Limb (tissue), 2 donors: ENCODE measurements at regions not wholly inside any gene's neighbourhood (a gene's known extent, or its start where the extent isn't known, plus 50 kb on each side); places are given as distances from the start of the nearest gene placed in this dataset.
A peak's percentile ranks its signal among the peaks of the same experiment; 100 is the strongest.
"Not testable (repeated sequence)": the region's sequence is repeated elsewhere in the genome, so short reads cannot be mapped to it uniquely, and the experiment has no call there.

ENCODE experiments used
- DNase-seq, 2 donors: peaks; one replicate each; pipeline ENCODE4 v3.0.0-alpha.2; 2016; ENCODE audit errors: extremely low spot score in 2 of 2

DNA sequence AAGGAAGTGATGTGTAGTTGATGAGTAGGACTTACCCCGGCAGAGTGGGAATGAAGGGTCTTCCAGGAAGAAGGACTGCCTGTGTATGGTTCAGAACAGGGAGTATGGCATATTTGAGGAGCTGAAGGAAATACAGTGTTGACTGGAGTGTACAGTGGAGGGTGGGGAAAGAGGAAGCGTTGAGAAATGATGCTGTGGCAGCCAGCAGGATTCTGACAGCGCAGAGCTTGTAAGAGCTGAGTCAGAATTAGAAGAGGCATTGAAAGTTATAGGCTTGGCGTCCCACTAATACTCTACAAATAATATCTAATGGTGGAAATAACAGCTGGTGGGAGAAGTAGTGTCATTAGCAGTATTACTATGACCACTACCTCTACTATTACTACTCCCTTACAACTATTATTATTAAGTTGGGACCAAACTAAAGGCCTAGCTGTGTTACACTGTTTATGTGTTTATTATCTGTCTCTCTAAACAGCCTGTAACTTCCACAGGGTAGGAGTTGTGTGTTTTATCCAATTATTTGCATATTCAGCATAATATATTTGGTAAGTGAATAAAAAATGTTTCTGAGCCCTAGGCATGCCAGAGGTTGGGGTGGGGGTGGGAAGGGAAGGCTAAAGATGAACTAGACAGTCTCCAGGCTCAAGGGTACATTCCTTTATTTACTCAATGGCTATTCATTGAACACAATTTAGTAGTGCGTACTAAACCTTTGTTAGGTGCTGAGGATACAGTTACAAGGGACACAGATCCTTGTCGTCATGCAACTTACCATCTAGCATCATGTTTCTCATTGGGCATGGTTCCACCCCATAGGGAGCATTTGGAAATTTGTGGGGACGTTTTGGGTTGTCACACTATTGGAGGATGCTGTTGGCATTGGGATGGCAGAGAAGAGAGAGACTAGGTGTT lies 428.8 kb upstream of the ONECUT1 start:
- DNase-seq, result no peak

DNA sequence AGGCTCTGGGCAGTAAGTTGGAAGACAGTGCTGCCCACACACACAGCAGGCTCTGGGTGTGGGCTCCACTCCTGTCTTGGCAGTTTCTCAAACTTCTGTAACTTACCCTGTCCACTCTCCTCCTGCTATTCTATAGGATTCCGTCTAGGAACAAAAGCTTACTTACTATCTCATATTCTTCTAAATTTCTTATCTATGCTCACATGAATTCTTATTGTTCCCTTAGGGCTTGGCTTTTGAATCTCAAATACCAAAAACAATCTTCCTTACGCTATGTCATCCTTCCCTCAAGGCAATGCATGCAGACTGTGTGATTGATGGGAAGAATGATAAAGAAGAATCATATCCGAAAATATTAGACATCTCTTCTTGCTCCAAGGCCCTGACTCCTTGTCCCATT lies 425.9 kb upstream of the ONECUT1 start:
- DNase-seq, result no peak

DNA sequence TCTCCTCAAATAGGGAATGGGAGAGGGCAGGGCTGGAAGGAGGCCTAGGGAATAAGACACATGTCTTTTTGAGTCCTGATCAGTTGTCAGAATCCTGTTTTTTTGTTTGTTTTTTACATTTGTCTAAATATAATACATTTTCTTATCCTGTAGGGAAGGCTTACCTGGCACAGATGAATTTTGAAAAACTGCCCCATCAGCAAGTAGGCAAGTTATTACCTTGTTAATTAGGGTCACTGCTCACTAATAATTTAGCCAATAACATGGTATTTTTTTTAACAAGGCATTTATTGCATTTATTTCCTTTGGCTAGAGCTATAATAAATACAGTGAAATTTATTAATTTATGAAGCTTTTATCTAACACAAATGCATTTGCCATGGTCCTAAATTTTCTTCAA lies 423.2 kb upstream of the ONECUT1 start:
- DNase-seq, result no peak

DNA sequence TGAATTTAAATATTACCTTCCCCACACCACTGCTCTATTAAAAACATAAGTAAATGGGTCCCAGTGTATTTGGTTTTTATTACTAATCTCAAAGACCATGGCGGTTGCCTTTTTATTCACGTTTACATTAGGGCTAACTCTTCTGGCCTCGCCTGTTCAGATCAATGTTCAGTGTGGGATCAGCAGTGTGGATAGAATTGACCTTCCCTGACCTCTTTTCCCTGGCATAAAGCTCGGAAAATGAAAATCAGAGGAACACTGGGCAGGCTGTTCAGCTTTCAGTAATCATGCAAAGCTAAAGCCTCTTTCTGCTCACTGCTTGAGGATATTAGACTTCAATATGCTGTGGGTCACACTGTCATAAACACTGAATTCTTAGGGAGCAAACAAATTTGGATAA lies 422.6 kb upstream of the ONECUT1 start:
- no peak for DNase-seq

DNA sequence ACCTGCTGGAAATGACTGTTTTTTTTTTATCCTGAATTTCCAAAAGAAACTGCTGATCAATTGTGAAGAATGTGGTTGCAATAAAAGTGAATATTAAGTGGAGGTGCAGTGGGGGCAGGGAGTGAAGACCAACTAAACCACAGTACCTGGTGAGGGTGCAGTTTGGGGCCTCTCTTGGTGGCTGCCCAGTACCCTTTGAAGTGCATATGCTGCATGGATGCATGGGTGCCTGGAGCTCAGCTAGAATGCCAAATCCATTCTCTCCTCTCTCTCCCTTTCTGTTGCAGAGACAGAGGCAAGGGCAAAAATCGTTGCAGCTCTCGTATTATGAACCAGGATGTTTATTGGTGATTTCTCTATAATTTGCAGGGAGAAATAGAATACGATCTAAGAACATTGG lies 420.5 kb upstream of the ONECUT1 start:
- DNase-seq, result no peak

DNA sequence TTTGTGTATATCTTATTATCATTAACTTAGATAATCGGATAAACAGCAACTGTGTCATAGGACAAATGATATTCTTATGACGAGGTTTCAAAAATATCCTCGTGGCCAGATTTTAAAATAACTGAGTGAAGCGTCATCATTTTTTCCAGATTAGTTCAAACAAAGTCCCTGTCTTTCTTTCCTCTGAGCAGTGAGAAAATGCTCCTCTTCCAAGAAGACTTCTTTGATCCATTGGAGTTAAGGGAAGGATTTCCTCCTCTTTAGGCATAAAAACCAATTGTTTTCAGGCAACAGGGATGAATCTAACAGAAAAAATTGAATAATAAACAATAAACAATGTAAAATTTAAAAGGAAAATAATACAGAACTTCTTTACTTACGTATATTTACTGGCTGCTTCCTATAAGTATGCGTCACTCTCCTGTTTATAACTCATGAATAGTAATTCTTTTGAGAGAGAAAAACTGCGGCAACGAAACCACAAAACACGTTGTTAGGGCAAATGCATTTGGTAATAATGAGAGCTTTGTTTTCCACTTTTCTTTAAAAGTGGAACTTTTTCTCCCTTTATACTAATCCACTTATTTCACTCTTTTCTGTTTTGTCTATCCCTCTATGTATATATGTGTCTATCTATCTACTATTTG lies 419.4 kb upstream of the ONECUT1 start:
- no peak for DNase-seq

DNA sequence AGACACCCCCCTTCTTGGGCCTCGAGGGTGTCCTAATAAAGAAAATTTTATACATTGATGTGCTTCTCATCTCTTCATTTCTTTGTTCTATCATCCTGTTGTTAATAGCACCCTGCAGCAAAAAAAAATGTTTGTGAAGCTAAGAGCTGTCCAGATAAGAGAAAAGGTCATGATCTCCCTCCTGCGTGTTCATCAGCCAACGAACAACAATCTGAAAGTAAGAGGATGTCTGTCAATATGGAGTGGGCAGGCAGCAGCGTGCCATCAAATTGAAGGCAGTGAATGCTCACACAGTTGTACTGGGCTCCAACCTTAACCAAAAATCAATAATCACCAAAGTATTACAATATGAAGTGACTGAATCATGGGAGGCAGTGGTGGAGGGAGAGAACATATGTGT lies 418.6 kb upstream of the ONECUT1 start:
- no peak for DNase-seq

DNA sequence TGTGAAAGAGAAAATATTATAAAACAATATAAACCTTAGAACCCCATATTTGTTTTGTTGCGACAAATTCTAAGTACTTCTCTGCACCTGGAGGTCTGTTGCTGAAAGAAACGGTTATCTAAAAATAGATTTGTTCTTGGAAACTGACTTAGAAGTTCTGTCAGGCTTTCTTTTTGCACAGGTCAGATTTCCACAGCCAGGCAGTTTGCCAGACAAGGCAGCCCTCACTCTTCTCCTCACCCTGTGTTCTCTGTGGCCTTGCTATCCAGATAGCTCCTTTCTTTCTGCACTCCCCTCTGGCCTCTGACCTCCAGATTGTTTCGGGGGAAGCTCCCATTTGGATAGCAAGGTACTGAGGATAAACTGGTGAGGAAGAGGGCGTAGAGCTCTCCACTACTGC lies 413.3 kb upstream of the ONECUT1 start:
- peak in 1 of 2 donors; percentile 37 for DNase-seq

DNA sequence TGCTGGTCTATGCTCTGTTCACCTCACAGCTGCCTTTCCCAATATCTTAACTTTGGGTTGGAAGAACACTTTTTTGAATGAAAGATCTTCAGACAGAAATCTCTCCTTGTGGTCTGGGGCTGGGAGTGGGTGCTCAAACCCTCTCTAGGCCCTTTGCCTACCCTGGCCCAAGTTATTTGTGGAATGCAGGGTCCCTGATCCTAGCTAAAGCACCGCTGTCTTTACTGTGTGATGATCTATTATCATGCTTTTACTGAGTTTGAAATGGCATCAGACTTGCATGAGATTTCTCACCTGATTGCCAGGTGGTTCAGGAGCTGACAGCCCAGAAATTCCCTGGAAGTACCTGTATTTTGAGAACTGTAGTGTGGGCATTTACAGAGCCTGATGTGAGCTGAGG lies 412.7 kb upstream of the ONECUT1 start:
- DNase-seq, result no peak

DNA sequence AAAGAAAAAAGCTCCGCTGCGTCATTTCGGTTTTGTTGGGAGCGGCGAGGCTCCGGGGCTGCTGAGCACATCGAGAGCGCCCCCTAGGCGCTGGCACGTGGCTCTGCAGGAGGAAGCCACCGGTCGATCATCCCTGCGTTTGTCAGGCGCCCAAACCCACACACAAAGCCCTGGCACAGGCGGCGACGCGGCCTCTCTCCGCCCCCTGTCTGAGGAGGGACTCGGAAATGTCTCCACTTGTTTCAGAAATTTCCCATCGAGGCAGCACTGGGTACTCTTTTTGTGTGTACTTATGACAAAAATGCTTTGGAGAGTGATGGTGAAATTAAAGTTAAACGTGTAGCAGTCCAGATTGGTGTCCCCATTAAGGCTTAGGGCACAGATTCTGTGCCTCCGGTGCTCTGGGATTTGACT lies 407.3 kb upstream of the ONECUT1 start:
- DNase-seq, result peak; percentile 36 to 74

DNA sequence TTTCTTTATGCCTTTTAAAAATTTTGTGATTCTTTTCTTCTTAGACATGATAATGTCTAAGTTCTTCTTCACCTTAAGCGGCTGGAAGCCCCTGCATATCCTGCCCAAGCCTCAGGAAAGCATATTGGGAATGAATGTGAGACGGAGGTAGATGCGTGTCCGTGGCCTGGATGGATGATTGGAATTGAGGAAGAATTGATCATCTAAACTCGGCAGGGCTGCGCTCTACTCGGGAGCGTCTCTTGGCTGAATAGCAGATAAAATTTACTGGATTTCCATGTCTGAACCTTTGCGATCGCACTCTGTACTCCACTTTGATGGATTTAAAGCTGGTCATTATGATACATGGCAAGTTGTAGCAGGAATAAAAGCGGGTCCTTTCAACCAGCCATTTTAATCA lies 406.7 kb upstream of the ONECUT1 start:
- DNase-seq, result no peak

DNA sequence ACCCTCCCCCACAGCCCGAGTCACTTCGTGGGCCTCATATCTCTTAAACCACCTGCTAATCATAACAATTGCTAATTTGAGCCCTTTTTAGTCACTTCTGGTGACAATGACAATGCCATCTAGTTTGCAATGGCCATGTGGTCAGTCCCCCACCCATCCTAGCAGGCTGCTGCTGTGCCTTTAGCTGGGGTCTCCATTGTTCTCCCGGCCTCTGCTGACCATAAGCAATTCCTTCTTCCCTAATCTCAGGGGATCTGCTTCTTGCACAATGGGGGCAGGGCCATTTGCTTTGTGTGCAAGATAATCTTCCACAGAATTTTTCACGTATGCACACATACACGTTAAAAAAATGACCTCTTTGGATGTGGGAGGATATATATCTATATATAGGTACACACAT lies 406.1 kb upstream of the ONECUT1 start:
- no peak for DNase-seq

DNA sequence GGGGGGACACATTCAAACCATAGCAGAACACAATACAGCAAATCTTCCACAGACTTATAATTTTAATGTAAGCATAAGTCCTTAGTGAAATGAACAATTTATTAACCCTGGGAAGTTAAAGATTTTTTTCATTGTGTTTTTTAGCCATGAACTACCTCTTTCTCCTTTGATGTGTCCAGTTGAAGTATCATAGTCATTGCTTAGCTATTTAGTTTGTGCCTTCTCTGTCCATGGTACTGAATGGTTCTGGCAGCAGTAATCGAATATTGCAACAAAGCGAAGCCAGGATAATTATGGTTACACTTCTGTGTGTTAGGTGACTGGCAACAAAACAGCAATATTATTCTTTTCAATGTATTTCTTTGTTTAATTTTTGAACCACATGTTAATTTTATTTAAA lies 403.0 kb upstream of the ONECUT1 start:
- DNase-seq, result peak in 1 of 2 donors; percentile 17

DNA sequence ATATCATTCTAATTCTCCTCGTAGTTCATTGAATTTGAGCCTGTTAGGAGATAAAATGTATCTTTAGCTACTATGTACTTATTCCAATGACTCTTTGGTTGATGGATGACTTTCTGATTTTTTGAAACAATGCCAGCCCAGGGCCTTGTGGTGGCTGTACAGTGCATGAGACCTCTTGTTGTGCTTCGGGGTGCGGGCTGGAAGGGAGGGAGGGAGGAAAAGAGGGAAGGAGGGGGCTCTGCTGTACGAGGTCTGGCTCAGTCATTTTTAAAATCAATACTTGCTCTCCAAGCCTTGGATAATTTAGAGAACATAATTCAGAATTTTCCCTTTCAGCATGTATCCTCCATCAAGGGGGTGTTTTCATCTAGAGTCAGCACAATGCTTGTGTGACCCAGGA lies 399.7 kb upstream of the ONECUT1 start:
- no peak for DNase-seq

DNA sequence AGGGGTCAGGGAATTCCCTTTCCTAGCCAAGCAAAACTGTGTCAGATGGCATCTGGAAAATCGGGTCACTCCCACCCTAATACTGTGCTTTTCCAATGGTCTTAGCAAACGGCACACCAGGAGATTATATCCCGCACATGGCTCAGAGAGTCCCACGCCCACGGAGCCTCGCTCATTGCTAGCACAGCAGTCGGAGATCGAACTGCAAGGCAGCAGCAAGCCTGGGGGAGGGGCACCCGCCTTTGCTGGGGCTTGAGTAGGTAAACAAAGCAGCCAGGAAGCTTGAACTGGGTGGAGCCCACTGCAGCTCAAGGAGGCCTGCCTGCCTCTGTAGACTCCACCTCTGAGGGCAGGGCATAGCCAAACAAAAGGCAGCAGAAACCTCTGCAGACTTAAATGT lies 393.3 kb upstream of the ONECUT1 start:
- DNase-seq, result not testable (repeated sequence)

DNA sequence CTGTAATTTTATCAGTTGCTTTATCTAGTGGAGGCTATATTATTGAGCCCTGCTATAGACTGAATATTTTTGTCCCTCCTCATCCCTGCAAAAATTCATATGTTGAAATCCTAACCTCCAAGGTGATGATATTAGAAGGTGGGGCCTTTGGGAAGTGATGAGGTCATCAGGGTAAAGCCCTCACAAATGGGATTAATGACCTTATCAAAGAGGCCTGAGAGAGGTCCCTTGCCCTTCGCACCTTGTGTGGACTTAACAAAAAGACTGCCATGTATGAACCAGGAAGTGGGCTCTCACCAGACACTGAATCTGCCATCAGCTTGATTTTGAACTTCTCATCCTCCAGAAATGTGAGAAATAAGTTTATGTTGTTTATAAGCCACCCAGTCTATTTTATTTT lies 381.4 kb upstream of the ONECUT1 start:
- no peak for DNase-seq

DNA sequence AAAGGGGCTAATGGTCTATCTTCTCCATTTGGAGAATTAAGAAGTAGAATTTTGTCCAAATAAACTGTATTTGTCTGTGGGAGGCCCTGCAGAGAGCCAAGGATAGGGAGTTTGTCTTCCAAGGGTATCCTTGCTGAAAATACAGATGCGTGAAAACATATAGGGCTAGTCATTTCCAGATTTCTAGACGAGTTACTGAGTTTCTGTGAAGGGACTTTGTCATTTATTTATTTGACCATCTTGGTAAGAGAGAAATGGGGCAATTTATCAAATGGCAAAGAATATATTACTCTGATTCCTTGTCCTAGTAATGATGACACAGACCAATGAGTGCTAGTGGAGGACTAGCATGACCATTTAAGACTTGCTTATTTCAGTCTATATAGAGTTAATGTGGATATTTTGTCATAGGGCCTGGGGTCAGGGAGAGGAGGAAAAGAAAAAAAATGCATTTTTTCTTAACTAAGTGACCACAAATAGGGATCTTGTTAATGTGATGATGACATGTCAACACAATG lies 376.6 kb upstream of the ONECUT1 start:
- DNase-seq, result no peak

DNA sequence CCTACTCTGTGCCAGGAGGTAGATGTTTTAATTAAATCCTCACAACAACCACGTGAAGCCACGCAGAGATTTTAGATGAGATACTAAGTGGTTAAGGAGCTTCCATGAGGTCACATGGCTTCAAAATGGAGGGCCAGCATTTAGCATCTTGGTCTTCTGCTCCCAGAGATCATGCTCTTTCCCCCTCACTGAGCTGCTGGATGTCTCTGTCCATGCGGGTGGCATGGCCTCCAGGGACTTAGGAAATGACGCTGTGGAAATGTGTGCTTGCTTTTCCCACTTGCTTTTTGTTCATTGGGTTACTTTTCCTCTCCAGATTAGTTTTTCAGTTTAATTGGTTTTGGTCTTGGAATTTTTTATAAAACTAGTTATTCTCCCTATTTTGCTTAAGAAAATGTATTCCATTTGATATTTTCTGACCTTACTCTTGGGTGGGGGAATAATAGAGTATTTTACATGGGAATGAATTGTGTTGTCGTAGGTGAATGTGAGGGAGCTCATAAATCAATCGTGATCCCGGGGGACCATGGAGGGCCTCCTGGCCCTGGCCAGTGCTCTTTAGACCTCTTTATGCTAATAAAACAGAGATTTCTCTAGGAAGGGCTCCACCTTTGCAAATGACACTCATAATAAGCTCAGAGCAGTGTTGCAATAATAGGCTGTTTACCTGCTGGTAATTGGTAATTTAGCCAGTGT lies 376.0 kb upstream of the ONECUT1 start:
- no peak for DNase-seq

DNA sequence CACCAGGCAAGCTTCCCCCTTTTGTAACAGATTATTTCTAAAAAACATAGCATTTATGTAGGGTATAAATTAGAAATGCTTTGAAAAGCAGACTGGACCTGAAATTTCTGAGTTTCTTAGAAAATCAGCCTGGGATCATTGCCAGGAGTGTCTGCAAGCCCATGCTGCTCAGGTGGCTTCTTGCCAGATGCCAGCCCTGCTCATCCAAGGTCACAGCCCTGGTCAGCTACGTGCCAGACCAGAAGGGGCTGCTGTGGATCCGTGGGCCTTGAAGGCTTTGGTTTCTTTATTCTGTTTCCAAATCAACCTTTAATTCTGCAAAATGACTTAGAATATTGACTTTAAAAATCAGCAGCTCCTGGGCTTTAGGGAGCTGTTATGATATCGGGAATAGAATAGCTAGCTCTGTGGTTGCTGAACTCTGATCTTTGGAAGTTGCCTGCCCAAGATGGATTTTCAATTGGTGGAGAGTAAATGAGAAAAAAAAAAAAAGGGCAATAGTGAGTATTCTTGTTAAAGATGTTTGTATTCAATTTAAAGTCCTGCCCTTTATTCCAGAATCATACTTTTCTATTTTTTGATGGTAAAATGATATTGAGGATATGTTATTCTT lies 370.1 kb upstream of the ONECUT1 start:
- no peak for DNase-seq

DNA sequence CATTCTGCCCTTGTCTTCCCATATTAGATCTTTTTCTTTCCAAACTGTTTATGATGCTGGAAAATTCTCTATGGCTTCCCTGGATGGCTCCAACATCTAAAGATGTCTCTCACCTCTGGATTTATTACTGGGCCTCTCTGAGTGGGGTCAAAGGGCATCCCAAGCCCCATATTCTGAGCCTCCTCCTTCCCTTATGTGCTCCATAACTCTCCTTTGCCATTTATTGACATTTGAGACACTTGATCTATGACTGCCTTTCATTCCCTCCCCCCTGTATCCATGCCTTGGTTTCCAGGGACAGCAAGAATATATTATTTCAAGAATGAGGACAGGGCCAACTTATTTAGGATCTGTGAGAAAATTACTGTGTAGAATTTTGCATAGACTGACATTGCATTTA lies 369.3 kb upstream of the ONECUT1 start:
- no peak for DNase-seq

DNA sequence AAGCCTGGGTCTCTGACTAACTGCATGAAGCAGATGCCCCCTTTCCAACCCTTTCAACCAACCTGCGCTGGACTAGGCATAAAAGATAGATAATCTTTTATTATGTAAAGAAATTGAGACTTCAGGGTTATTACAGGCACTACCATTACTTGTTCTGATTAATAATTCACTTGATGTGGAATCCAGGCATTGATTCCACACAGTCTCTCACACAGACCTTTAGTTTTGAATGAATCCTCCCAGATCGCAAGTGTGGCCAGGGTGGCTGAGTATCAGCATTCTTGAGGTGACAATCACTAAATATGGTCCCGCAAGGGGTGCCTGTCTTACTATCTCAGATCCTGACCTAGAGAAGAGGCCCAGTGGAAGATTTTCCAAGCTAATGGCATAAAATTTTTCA lies 368.9 kb upstream of the ONECUT1 start:
- DNase-seq, result no peak
